ENCODE measurements at regions not wholly inside any gene's neighbourhood (a gene's known extent, or its start where the extent isn't known, plus 50 kb on each side); places are given as distances from the start of the nearest gene placed in this dataset.

- H3K4me1 ChIP-seq (ENCODE audit: control insufficient read depth, insufficient read depth, low read length, unreplicated experiment) = no peaks in the 10 kb centered on the region
- no peaks in the 10 kb centered on the region for H3K36me3 ChIP-seq (ENCODE audit: insufficient read depth, low read length)
- H3K27me3 ChIP-seq (ENCODE audit: insufficient read depth, low read length) = no peaks in the 10 kb centered on the region
- H3K27ac ChIP-seq (ENCODE audit: low read depth, low read length) = no peak overlapping the region
- H3K4me3 ChIP-seq (ENCODE audit: low read depth, low read length) = no peak overlapping the region
- H2AFZ ChIP-seq (ENCODE audit: low read length, unreplicated experiment) = no peak overlapping the region
- no peaks in the 10 kb centered on the region for H3K79me2 ChIP-seq (ENCODE audit: control insufficient read depth, insufficient read depth, low read length, unreplicated experiment)
Observed at GRCh38 chr2:146173934-146174333, 1654.0 kb upstream of the ZEB2 start.

GRCh38 chr2:146161256-146161882 is 1641.5 kb upstream of the ZEB2 start:
- H3K4me1 ChIP-seq (ENCODE audit: control insufficient read depth, insufficient read depth, low read length, unreplicated experiment) = no peaks in the 10 kb centered on the region
- H3K4me3 ChIP-seq (ENCODE audit: low read depth, low read length) = no peak overlapping the region
- no peak overlapping the region for H2AFZ ChIP-seq (ENCODE audit: low read length, unreplicated experiment)
- no peaks in the 10 kb centered on the region for H3K79me2 ChIP-seq (ENCODE audit: control insufficient read depth, insufficient read depth, low read length, unreplicated experiment)
- H3K36me3 ChIP-seq (ENCODE audit: insufficient read depth, low read length) = no peaks in the 10 kb centered on the region
- H3K27me3 ChIP-seq (ENCODE audit: insufficient read depth, low read length) = no peaks in the 10 kb centered on the region
- H3K27ac ChIP-seq (ENCODE audit: low read depth, low read length) = no peak overlapping the region

GRCh38 chr2:146158072-146158674 is 1638.3 kb upstream of the ZEB2 start:
- H3K4me3 ChIP-seq (ENCODE audit: low read depth, low read length) = no peak overlapping the region
- H3K27ac ChIP-seq (ENCODE audit: low read depth, low read length) = no peak overlapping the region
- no peak overlapping the region for H2AFZ ChIP-seq (ENCODE audit: low read length, unreplicated experiment)
- H3K27me3 ChIP-seq (ENCODE audit: insufficient read depth, low read length) = no peaks in the 10 kb centered on the region
- no peaks in the 10 kb centered on the region for H3K79me2 ChIP-seq (ENCODE audit: control insufficient read depth, insufficient read depth, low read length, unreplicated experiment)
- H3K4me1 ChIP-seq (ENCODE audit: control insufficient read depth, insufficient read depth, low read length, unreplicated experiment) = no peaks in the 10 kb centered on the region
- H3K36me3 ChIP-seq (ENCODE audit: insufficient read depth, low read length) = no peaks in the 10 kb centered on the region

GRCh38 chr2:146147448-146148012 is 1627.6 kb upstream of the ZEB2 start:
- Histone ChIP-seq H2AFZ (ENCODE audit: low read length, unreplicated experiment) (no peak overlapping the region), H3K4me3 (ENCODE audit: low read depth, low read length) (no peak overlapping the region), H3K79me2 (ENCODE audit: control insufficient read depth, insufficient read depth, low read length, unreplicated experiment) (no peaks in the 10 kb centered on the region), H3K27ac (ENCODE audit: low read depth, low read length) (no peak overlapping the region), H3K27me3 (ENCODE audit: insufficient read depth, low read length) (no peaks in the 10 kb centered on the region), H3K4me1 (ENCODE audit: control insufficient read depth, insufficient read depth, low read length, unreplicated experiment) (no peaks in the 10 kb centered on the region), H3K36me3 (ENCODE audit: insufficient read depth, low read length) (no peaks in the 10 kb centered on the region)

GRCh38 chr2:146143971-146144370 is 1624.1 kb upstream of the ZEB2 start:
- H3K79me2 ChIP-seq (ENCODE audit: control insufficient read depth, insufficient read depth, low read length, unreplicated experiment) = no peaks in the 10 kb centered on the region

GRCh38 chr2:146138820-146139219 is 1618.9 kb upstream of the ZEB2 start:
- no peaks in the 10 kb centered on the region for H3K27me3 ChIP-seq (ENCODE audit: insufficient read depth, low read length)
- H3K4me1 ChIP-seq (ENCODE audit: control insufficient read depth, insufficient read depth, low read length, unreplicated experiment) = no peaks in the 10 kb centered on the region
- no peaks in the 10 kb centered on the region for H3K36me3 ChIP-seq (ENCODE audit: insufficient read depth, low read length)
- no peak overlapping the region for H2AFZ ChIP-seq (ENCODE audit: low read length, unreplicated experiment)
- H3K79me2 ChIP-seq (ENCODE audit: control insufficient read depth, insufficient read depth, low read length, unreplicated experiment) = no peaks in the 10 kb centered on the region
- H3K4me3 ChIP-seq (ENCODE audit: low read depth, low read length) = no peak overlapping the region
- H3K27ac ChIP-seq (ENCODE audit: low read depth, low read length) = no peak overlapping the region

More at GRCh38 chr2:146143971-146144370, 1624.1 kb upstream of the ZEB2 start:
- Histone ChIP-seq H3K4me3 (ENCODE audit: low read depth, low read length) (no peak overlapping the region), H3K27ac (ENCODE audit: low read depth, low read length) (no peak overlapping the region), H3K4me1 (ENCODE audit: control insufficient read depth, insufficient read depth, low read length, unreplicated experiment) (no peaks in the 10 kb centered on the region), H3K36me3 (ENCODE audit: insufficient read depth, low read length) (no peaks in the 10 kb centered on the region), H2AFZ (ENCODE audit: low read length, unreplicated experiment) (no peak overlapping the region), H3K27me3 (ENCODE audit: insufficient read depth, low read length) (no peaks in the 10 kb centered on the region)

- Histone ChIP-seq H3K4me1 (ENCODE audit: control insufficient read depth, insufficient read depth, low read length, unreplicated experiment) (no peaks in the 10 kb centered on the region), H2AFZ (ENCODE audit: low read length, unreplicated experiment) (no peak overlapping the region), H3K27ac (ENCODE audit: low read depth, low read length) (no peak overlapping the region), H3K4me3 (ENCODE audit: low read depth, low read length) (no peak overlapping the region), H3K27me3 (ENCODE audit: insufficient read depth, low read length) (no peaks in the 10 kb centered on the region), H3K79me2 (ENCODE audit: control insufficient read depth, insufficient read depth, low read length, unreplicated experiment) (no peaks in the 10 kb centered on the region), H3K36me3 (ENCODE audit: insufficient read depth, low read length) (no peaks in the 10 kb centered on the region)
Observed at GRCh38 chr2:146135245-146135644, 1615.3 kb upstream of the ZEB2 start.

- H3K27ac ChIP-seq (ENCODE audit: low read depth, low read length) = no peak overlapping the region
- H3K4me1 ChIP-seq (ENCODE audit: control insufficient read depth, insufficient read depth, low read length, unreplicated experiment) = no peaks in the 10 kb centered on the region
- no peaks in the 10 kb centered on the region for H3K36me3 ChIP-seq (ENCODE audit: insufficient read depth, low read length)
- H3K27me3 ChIP-seq (ENCODE audit: insufficient read depth, low read length) = no peaks in the 10 kb centered on the region
- no peaks in the 10 kb centered on the region for H3K79me2 ChIP-seq (ENCODE audit: control insufficient read depth, insufficient read depth, low read length, unreplicated experiment)
- no peak overlapping the region for H3K4me3 ChIP-seq (ENCODE audit: low read depth, low read length)
- no peak overlapping the region for H2AFZ ChIP-seq (ENCODE audit: low read length, unreplicated experiment)
Observed at GRCh38 chr2:146131785-146132184, 1611.9 kb upstream of the ZEB2 start.

- H3K4me1 ChIP-seq (ENCODE audit: control insufficient read depth, insufficient read depth, low read length, unreplicated experiment) = no peaks in the 10 kb centered on the region
Observed at GRCh38 chr2:146131048-146131447, 1611.1 kb upstream of the ZEB2 start.

GRCh38 chr2:146130290-146130689 is 1610.4 kb upstream of the ZEB2 start:
- no peak overlapping the region for H2AFZ ChIP-seq (ENCODE audit: low read length, unreplicated experiment)
- H3K79me2 ChIP-seq (ENCODE audit: control insufficient read depth, insufficient read depth, low read length, unreplicated experiment) = no peaks in the 10 kb centered on the region
- no peak overlapping the region for H3K27ac ChIP-seq (ENCODE audit: low read depth, low read length)
- H3K4me3 ChIP-seq (ENCODE audit: low read depth, low read length) = no peak overlapping the region
- no peaks in the 10 kb centered on the region for H3K36me3 ChIP-seq (ENCODE audit: insufficient read depth, low read length)
- H3K27me3 ChIP-seq (ENCODE audit: insufficient read depth, low read length) = no peaks in the 10 kb centered on the region
- peaks cover 2% of the 10 kb centered on the region for H3K4me1 ChIP-seq (ENCODE audit: control insufficient read depth, insufficient read depth, low read length, unreplicated experiment)

More at GRCh38 chr2:146131048-146131447, 1611.1 kb upstream of the ZEB2 start:
- H2AFZ ChIP-seq (ENCODE audit: low read length, unreplicated experiment) = no peak overlapping the region
- H3K27ac ChIP-seq (ENCODE audit: low read depth, low read length) = no peak overlapping the region
- no peaks in the 10 kb centered on the region for H3K36me3 ChIP-seq (ENCODE audit: insufficient read depth, low read length)
- H3K4me3 ChIP-seq (ENCODE audit: low read depth, low read length) = no peak overlapping the region
- no peaks in the 10 kb centered on the region for H3K79me2 ChIP-seq (ENCODE audit: control insufficient read depth, insufficient read depth, low read length, unreplicated experiment)
- H3K27me3 ChIP-seq (ENCODE audit: insufficient read depth, low read length) = no peaks in the 10 kb centered on the region

GRCh38 chr2:146129231-146129630 is 1609.3 kb upstream of the ZEB2 start:
- no peaks in the 10 kb centered on the region for H3K36me3 ChIP-seq (ENCODE audit: insufficient read depth, low read length)
- H3K4me3 ChIP-seq (ENCODE audit: low read depth, low read length) = no peak overlapping the region
- no peak overlapping the region for H3K27ac ChIP-seq (ENCODE audit: low read depth, low read length)
- no peaks in the 10 kb centered on the region for H3K79me2 ChIP-seq (ENCODE audit: control insufficient read depth, insufficient read depth, low read length, unreplicated experiment)
- H2AFZ ChIP-seq (ENCODE audit: low read length, unreplicated experiment) = no peak overlapping the region
- H3K27me3 ChIP-seq (ENCODE audit: insufficient read depth, low read length) = no peaks in the 10 kb centered on the region
- H3K4me1 ChIP-seq (ENCODE audit: control insufficient read depth, insufficient read depth, low read length, unreplicated experiment) = peaks cover 10% of the 10 kb centered on the region
